GM23248 (cell line): ENCODE measurements at regions not wholly inside any gene's neighbourhood (a gene's known extent, or its start where the extent isn't known, plus 50 kb on each side); places are given as distances from the start of the nearest gene placed in this dataset.

Experiments used
- DNase-seq: peaks from one replicate; pipeline ENCODE4 v3.0.0-alpha.2; 2015
- H2AFZ ChIP-seq: fragments of 200-600 bp; sonication (generic); 2 replicates; pipeline ENCODE4 v1.6.1; 2016; ENCODE audit warnings: antibody characterized with exemption
- H3F3A ChIP-seq: fragments of 200-600 bp; sonication (generic); 2 replicates; pipeline ENCODE4 v1.6.1; 2016; ENCODE audit warnings: mild to moderate bottlenecking, antibody characterized with exemption, mixed run types; ENCODE audit not compliant: insufficient read depth
- H3K27ac ChIP-seq: fragments of 200-600 bp; sonication (generic); 2 replicates; pipeline ENCODE4 v1.5.1; 2016; ENCODE audit warnings: mild to moderate bottlenecking
- H3K27me3 ChIP-seq: fragments of 200-600 bp; sonication (generic); replicated peaks from 2 replicates; pipeline ENCODE4 v1.6.1; 2016; ENCODE audit warnings: mild to moderate bottlenecking; ENCODE audit not compliant: insufficient read depth
- H3K36me3 ChIP-seq: fragments of 200-600 bp; sonication (generic); 2 replicates; pipeline ENCODE4 v1.6.1; 2016; ENCODE audit warnings: low read depth, mild to moderate bottlenecking
- H3K4me1 ChIP-seq: fragments of 200-600 bp; sonication (generic); 2 replicates; pipeline ENCODE4 v1.6.1; 2016; ENCODE audit warnings: mild to moderate bottlenecking; ENCODE audit not compliant: insufficient read depth
- H3K4me2 ChIP-seq: fragments of 200-600 bp; sonication (generic); one replicate; pipeline ENCODE4 v1.6.1; 2016; ENCODE audit warnings: mild to moderate bottlenecking; ENCODE audit not compliant: unreplicated experiment
- H3K4me3 ChIP-seq: fragments of 200-600 bp; sonication (generic); 2 replicates; pipeline ENCODE4 v1.5.1; 2016; ENCODE audit warnings: mild to moderate bottlenecking
- H3K79me2 ChIP-seq: fragments of 200-600 bp; sonication (generic); 2 replicates; pipeline ENCODE4 v1.6.1; 2016; ENCODE audit warnings: mild to moderate bottlenecking; ENCODE audit not compliant: insufficient read depth
- H3K9ac ChIP-seq: fragments of 200-600 bp; sonication (generic); 2 replicates; pipeline ENCODE4 v1.6.1; 2016; ENCODE audit warnings: mild to moderate bottlenecking
- H3K9me2 ChIP-seq: fragments of 200-600 bp; sonication (generic); 2 replicates; pipeline ENCODE4 v1.6.1; 2016; ENCODE audit warnings: mixed run types, mild to moderate bottlenecking, moderate library complexity; ENCODE audit not compliant: insufficient read depth
- H3K9me3 ChIP-seq: fragments of 200-600 bp; sonication (generic); one replicate; pipeline ENCODE4 v1.6.1; 2017; ENCODE audit warnings: low read depth
- H4K20me1 ChIP-seq: fragments of 200-600 bp; sonication (generic); 2 replicates; pipeline ENCODE4 v1.6.0; 2016; ENCODE audit not compliant: insufficient read depth
- EZH2 ChIP-seq: fragments of 200-600 bp; sonication (generic); IDR thresholded peaks from 2 replicates; pipeline ENCODE4 v1.6.1; 2018; ENCODE audit warnings: antibody characterized with exemption, mild to moderate bottlenecking; ENCODE audit not compliant: insufficient read depth, poor library complexity, severe bottlenecking
- EZH2phosphoT487 ChIP-seq: fragments of 200-600 bp; sonication (generic); IDR thresholded peaks from 2 replicates; pipeline ENCODE4 v1.6.1; 2018; ENCODE audit warnings: antibody characterized with exemption, moderate library complexity, mild to moderate bottlenecking, low read depth; ENCODE audit not compliant: insufficient read depth
- WGBS, 2 experiments: methylation state at CpG; one replicate each; pipeline ENCODE4 v1.1.6; 2015 to 2017; ENCODE audit warnings: low lambda C conversion rate in 2 of 2, low coverage in 1 of 2; ENCODE audit errors: missing lambda C conversion rate in 2 of 2; 5-methylcytosine and 5-hydroxymethylcytosine counted together
- in situ Hi-C: fragments of 300-500 bp; cut with MboI; formaldehyde crosslinking; loops from 2 replicates; pipeline ENCODE4 v1.15.0; 2020

GRCh38 chr11:19577391-19577975 is 135.2 kb upstream of the NAV2 start:
- no peaks in the 10 kb centered on the region for H3K9me3 ChIP-seq
- DNase-seq, result peak; percentile 41
- no peaks in the 10 kb centered on the region for H3K36me3 ChIP-seq
- H3K9me2 ChIP-seq, result no peaks in the 10 kb centered on the region
- peaks cover 18% of the 10 kb centered on the region for H3K4me1 ChIP-seq
- peak overlapping the region; percentile 72 for H2AFZ ChIP-seq
- TF ChIP-seq EZH2phosphoT487, result no peak
- TF ChIP-seq EZH2, result no peak
- 0 out of 2 replicates have a peak overlapping the region, but pooled peaks have one; percentile 26 for H3K4me3 ChIP-seq
- H3K27ac ChIP-seq, result peak overlapping the region; percentile 60
- no peaks in the 10 kb centered on the region; the same call in 1 of the 2 replicates for H3K79me2 ChIP-seq
- no peaks in the 10 kb centered on the region for H4K20me1 ChIP-seq
- no peaks in the 10 kb centered on the region for H3K27me3 ChIP-seq
- H3F3A ChIP-seq, result peaks cover 22% of the 10 kb centered on the region
- in situ Hi-C loops, result no loop called here
- 19 to 21% methylated on average over 8 of the region's 8 CpGs for WGBS, 2 experiments
- H3K4me2 ChIP-seq, result peak overlapping the region; percentile 57
- H3K9ac ChIP-seq, result peak overlapping the region; percentile 55

- Histone ChIP-seq H3K27me3 (no peaks in the 10 kb centered on the region), H3K4me2 (peak overlapping the region; percentile 57), H3K9ac (peak overlapping the region; percentile 55; the same call in 1 of the 2 replicates), H4K20me1 (no peaks in the 10 kb centered on the region), H3K4me3 (no peak overlapping the region), H3K9me2 (no peaks in the 10 kb centered on the region), H3F3A (peaks cover 22% of the 10 kb centered on the region), H3K27ac (no peak overlapping the region), H2AFZ (peak overlapping the region; percentile 72; the same call in 1 of the 2 replicates), H3K9me3 (no peaks in the 10 kb centered on the region), H3K79me2 (no peaks in the 10 kb centered on the region; the same call in 1 of the 2 replicates), H3K36me3 (no peaks in the 10 kb centered on the region), H3K4me1 (peaks cover 18% of the 10 kb centered on the region)
- no peak for DNase-seq
- TF ChIP-seq EZH2phosphoT487 (no peak), EZH2 (no peak)
- WGBS, 2 experiments, result 84 to 87% methylated on average over 6 of the region's 6 CpGs
- in situ Hi-C loops, result no loop called here
Measured at GRCh38 chr11:19576903-19577302, 135.7 kb upstream of the NAV2 start.

GRCh38 chr11:19576054-19576453 is 136.6 kb upstream of the NAV2 start:
- DNase-seq, result no peak
- in situ Hi-C loops, result no loop called here
- Histone ChIP-seq H4K20me1 (no peaks in the 10 kb centered on the region), H3K4me3 (no peak overlapping the region), H3K9ac (no peak overlapping the region), H3K27ac (no peak overlapping the region), H3K4me1 (peaks cover 18% of the 10 kb centered on the region), H3K9me3 (no peaks in the 10 kb centered on the region), H3K36me3 (no peaks in the 10 kb centered on the region), H3K79me2 (no peaks in the 10 kb centered on the region; the same call in 1 of the 2 replicates), H3F3A (peaks cover 22% of the 10 kb centered on the region), H3K4me2 (no peak overlapping the region), H3K27me3 (no peaks in the 10 kb centered on the region), H3K9me2 (no peaks in the 10 kb centered on the region), H2AFZ (no peak overlapping the region)
- no peak for TF ChIP-seq EZH2
- no peak for TF ChIP-seq EZH2phosphoT487
- 94 to 96% methylated on average over 3 of the region's 3 CpGs for WGBS, 2 experiments

- peaks cover 18% of the 10 kb centered on the region for H3K4me1 ChIP-seq
- DNase-seq, result no peak
- H3K27me3 ChIP-seq, result no peaks in the 10 kb centered on the region
- no peaks in the 10 kb centered on the region for H4K20me1 ChIP-seq
- no peak overlapping the region for H3K27ac ChIP-seq
- H3K79me2 ChIP-seq, result no peaks in the 10 kb centered on the region; the same call in 1 of the 2 replicates
- no peaks in the 10 kb centered on the region for H3K9me3 ChIP-seq
- TF ChIP-seq EZH2 (no peak), EZH2phosphoT487 (no peak)
- H3K9me2 ChIP-seq, result no peaks in the 10 kb centered on the region
- H3K4me3 ChIP-seq, result no peak overlapping the region
- 37 to 43% methylated on average over 3 of the region's 3 CpGs for WGBS, 2 experiments
- H2AFZ ChIP-seq, result no peak overlapping the region
- H3K36me3 ChIP-seq, result no peaks in the 10 kb centered on the region
- H3F3A ChIP-seq, result peaks cover 22% of the 10 kb centered on the region
- H3K9ac ChIP-seq, result no peak overlapping the region
- in situ Hi-C loops, result no loop called here
- no peak overlapping the region for H3K4me2 ChIP-seq
Measured at GRCh38 chr11:19574916-19575315, 137.7 kb upstream of the NAV2 start.
